ENCODE measurements at regions not wholly inside any gene's neighbourhood (a gene's known extent, or its start where the extent isn't known, plus 50 kb on each side); places are given as distances from the start of the nearest gene placed in this dataset.
"Not testable (repeated sequence)": the region's sequence is repeated elsewhere in the genome, so short reads cannot be mapped to it uniquely, and the experiment has no call there.

DNA sequence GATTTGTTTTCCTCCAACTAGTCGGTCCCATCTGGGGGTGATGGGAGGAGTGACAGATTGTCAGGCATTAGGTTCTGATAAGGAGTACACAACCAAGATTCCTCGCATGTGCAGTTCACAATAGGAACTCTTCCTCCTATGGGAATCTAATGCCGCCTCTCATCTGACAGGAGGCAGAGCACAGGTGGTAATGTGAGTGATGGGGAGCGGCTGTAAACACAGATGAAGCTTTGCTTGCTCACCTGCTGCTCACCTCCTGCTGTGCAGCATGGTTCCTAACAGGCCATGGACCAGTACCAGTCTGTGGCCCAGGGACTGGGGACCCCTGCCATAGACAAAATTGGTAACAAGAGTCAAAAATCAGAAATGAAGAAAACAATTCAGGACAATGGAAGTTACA lies 173.3 kb upstream of the HMHB1 start:
- no peak for DNase-seq (ENCODE audit: low spot score in 2 of 2)
- H3K4me3 ChIP-seq = no peak overlapping the region
- in situ Hi-C loops (cut with MboI; ENCODE audit: low sequenced_read_pairs) = no loop called here
- H3K36me3 ChIP-seq (replicated peaks) = no peaks in the 10 kb centered on the region
- H3K27me3 ChIP-seq (ENCODE audit: low read depth) = no peaks in the 10 kb centered on the region
- H3K4me1 ChIP-seq = no peaks in the 10 kb centered on the region
- no peaks in the 10 kb centered on the region for H3K9me3 ChIP-seq

DNA sequence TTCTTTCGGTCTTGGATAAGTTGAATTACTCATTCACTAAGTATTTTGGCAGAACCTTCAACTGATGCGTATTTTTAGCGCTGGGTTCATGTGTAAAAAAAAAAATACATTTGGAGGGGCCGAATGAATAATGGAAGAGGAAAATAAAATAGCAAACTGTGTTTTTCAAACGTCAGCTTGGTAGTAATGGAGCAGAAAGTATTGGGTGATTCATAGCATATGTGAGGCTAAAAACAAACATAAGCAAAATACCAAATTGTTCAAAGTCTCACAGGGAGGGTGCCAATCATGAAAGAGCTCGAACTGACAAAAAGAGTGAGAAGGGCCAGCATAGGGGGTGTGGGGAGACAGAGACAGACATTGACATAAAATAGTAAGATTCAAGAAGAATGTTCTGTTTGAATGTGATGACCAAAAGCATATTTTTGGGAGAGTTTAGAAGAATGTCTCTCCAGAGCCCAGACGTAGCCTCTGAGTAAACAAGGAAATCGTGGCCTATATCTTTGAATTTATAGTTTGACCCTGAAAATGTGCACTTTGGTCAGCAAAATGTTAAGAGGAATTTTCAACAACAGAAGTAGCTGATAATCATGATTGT lies 174.9 kb upstream of the HMHB1 start:
- in situ Hi-C loops (cut with MboI; ENCODE audit: low sequenced_read_pairs) = no loop called here
- Histone ChIP-seq H3K27me3 (ENCODE audit: low read depth) (no peaks in the 10 kb centered on the region), H3K4me3 (no peak overlapping the region), H3K9me3 (no peaks in the 10 kb centered on the region), H3K36me3 (replicated peaks) (no peaks in the 10 kb centered on the region), H3K4me1 (no peaks in the 10 kb centered on the region)
- DNase-seq (ENCODE audit: low spot score in 2 of 2) = no peak

DNA sequence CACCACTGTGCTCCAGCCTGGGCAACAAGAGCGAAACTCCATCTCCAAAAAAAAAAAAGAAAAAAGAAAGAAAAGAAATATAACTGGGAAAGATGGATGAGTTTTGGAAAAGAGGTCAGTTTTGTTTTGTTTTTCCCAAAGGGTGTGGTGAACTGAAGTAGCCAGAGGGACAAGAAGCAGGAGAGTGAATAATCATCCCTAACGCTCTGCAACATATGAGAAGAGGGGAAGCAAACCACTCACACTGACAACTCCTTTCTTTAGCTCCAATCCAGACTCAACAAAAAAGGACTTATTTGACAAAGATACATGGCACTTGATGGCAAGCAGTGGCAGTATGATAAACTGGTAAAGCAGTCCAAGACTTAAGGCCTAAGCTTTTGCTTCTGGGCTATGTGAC lies 176.1 kb upstream of the HMHB1 start:
- in situ Hi-C loops (cut with MboI; ENCODE audit: low sequenced_read_pairs) = no loop called here
- no peaks in the 10 kb centered on the region for H3K9me3 ChIP-seq
- DNase-seq (ENCODE audit: low spot score in 2 of 2) = no peak
- no peaks in the 10 kb centered on the region for H3K4me1 ChIP-seq
- H3K27me3 ChIP-seq (ENCODE audit: low read depth) = no peaks in the 10 kb centered on the region
- no peaks in the 10 kb centered on the region for H3K36me3 ChIP-seq (replicated peaks)
- H3K4me3 ChIP-seq = no peak overlapping the region

DNA sequence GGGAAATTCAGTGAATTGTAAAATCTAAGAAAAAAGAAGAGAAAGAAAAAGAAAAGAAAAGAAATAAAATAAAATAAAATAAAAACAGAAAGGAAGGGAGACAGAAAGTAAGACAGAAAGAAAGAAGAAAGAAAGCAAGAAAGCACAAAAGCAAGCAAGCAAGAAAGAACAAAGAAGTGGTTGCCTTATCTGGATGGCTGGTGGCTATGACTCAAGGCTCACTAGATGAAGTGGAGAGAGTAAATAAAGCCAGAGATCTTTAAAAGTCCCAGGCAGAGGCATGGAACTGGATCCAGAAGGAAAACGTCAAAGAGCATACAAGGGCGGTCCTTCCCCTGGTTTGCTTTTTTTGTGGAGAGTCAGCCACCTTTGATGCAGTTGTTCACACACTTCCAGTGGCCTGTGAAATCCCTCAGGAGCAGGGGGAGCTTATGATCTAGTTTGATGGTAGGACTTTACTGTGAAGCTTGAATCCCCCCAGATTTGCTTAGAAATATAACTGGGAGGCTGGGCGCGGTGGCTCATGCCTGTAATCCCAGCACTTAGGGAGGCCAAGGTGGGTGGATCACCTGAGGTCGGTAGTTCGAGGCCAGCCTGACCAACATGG lies 176.7 kb upstream of the HMHB1 start:
- Histone ChIP-seq H3K9me3 (no peaks in the 10 kb centered on the region), H3K4me3 (no peak overlapping the region), H3K4me1 (no peaks in the 10 kb centered on the region), H3K27me3 (ENCODE audit: low read depth) (no peaks in the 10 kb centered on the region), H3K36me3 (replicated peaks) (no peaks in the 10 kb centered on the region)
- no peak for DNase-seq (ENCODE audit: low spot score in 2 of 2)
- in situ Hi-C loops (cut with MboI; ENCODE audit: low sequenced_read_pairs) = no loop called here

DNA sequence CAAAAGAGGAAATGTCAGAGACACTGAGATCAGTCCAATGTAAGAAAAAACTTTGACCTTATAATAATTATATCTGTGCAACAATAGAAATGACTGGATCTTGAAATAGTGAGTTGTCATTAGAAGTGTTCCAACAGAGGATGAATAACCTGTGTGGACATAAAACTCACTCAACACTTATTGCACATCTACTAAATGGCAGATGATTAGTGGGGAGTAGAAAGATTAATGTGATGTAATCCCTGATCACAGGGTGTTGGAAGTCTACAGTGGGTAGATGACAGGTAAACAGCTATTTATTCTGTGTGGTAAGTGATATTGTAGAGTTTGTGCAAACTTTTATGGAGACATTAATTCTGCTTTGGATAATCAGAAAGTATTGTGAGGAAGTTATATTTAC lies 177.3 kb upstream of the HMHB1 start:
- H3K4me1 ChIP-seq = no peaks in the 10 kb centered on the region
- no peak overlapping the region for H3K4me3 ChIP-seq
- no peaks in the 10 kb centered on the region for H3K27me3 ChIP-seq (ENCODE audit: low read depth)
- no peaks in the 10 kb centered on the region for H3K9me3 ChIP-seq
- H3K36me3 ChIP-seq (replicated peaks) = no peaks in the 10 kb centered on the region
- in situ Hi-C loops (cut with MboI; ENCODE audit: low sequenced_read_pairs) = no loop called here
- DNase-seq (ENCODE audit: low spot score in 2 of 2) = no peak

DNA sequence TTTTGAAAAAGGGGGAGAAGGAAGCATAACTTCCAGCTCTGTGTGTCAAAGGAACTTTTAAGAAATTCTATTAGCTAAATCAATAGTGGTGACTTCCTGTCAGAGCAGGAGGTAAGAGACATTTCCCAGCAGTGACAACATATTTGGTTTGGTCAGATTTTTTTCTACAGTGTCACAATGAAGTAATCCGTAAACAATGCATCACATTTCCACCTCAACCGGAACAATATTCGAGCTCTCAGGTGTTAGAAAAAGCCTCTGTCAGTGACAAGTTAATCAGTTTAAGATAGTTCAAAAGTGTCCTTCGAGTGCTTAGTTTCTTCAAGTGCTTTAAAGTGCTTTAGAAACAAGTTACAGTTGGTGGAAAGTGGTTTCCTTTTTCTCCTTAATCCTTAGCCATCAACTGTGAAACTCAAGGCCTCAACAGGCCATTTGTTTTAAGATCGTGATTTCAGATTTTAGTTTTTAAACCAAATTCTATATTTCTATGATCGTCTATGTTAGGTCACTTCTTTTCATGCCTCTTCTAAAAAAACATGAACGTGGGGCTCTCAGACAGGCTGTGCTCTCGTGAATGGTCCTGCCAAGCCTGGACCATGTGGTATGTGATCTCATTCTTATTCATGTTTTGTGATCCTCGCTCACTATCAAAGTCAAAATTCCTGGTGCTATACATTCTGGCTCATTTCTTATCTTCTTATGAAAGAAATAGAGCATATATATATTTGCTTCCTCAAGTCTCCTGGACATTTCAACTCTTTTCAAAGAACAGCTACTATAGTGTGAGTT lies 181.9 kb upstream of the HMHB1 start:
- Histone ChIP-seq H3K9me3 (no peaks in the 10 kb centered on the region), H3K4me3 (no peak overlapping the region), H3K4me1 (no peaks in the 10 kb centered on the region), H3K27me3 (ENCODE audit: low read depth) (no peaks in the 10 kb centered on the region), H3K36me3 (replicated peaks) (no peaks in the 10 kb centered on the region)
- DNase-seq (ENCODE audit: low spot score in 2 of 2) = no peak
- in situ Hi-C loops (cut with MboI; ENCODE audit: low sequenced_read_pairs) = no loop called here

DNA sequence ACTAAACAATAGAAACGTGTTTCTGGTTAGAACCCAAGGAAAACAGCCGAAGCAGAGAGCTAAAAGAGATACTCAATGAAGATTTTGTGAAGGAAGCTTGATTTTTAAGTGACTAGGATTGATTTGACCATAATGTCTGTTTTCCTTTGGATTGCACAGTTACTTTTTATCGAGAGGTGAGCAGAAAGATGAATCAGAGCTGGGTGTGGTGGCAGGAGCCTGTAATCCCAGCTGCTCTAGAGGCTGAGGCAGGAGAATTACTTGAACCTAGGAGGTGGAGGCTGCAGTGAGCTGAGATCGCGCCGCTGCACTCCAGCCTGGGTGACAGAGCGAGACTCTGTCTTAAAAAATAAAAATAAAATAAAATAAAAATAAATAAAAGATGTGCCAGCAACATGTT lies 186.9 kb upstream of the HMHB1 start:
- H3K4me3 ChIP-seq; H3K36me3 ChIP-seq (replicated peaks); H3K27me3 ChIP-seq (ENCODE audit: low read depth); H3K4me1 ChIP-seq; DNase-seq (ENCODE audit: low spot score in 2 of 2); H3K9me3 ChIP-seq; in situ Hi-C loops (cut with MboI; ENCODE audit: low sequenced_read_pairs): not testable (repeated sequence)

DNA sequence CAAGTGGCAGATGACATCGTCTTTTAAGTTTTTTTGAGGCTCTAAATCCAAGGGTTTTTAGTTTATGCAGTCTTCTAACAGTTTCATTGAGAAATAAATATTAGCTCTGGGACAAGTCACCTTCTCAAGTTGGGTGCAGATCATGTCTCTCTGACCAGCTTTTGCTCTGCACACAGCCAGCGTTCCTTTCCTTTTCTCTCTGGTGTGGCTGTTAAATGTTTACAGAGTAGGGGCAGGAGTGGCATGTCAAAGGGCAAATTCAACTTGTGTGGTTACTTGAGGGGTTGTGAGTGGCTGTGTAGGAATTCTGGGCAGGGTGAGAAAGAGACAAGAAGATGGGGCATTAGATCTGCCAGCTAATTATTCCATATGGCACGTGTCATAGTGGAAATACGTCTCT lies 187.5 kb upstream of the HMHB1 start:
- no peaks in the 10 kb centered on the region for H3K9me3 ChIP-seq
- no peaks in the 10 kb centered on the region for H3K36me3 ChIP-seq (replicated peaks)
- DNase-seq (ENCODE audit: low spot score in 2 of 2) = no peak
- in situ Hi-C loops (cut with MboI; ENCODE audit: low sequenced_read_pairs) = no loop called here
- H3K4me1 ChIP-seq = no peaks in the 10 kb centered on the region
- H3K4me3 ChIP-seq = no peak overlapping the region
- H3K27me3 ChIP-seq (ENCODE audit: low read depth) = no peaks in the 10 kb centered on the region

DNA sequence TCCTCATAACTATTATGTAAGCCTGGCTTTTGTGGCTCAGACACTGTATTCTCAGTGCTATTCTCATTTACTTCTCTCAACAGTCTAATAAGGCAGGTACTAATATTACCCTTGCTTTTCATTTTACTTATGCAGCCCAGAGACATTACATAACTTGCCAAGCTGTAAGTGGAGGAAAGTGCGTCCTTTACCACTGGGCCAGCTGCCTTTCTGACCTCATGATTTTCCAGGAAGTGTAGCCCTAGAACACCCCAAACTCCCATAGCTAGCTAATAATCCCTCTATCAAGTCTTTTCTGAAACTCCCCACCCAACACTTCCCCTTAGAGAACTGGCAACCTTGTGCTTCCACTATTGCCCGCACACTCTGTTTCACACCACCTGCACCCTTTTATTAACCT lies 192.9 kb upstream of the HMHB1 start:
- Histone ChIP-seq H3K27me3 (ENCODE audit: low read depth) (no peaks in the 10 kb centered on the region), H3K9me3 (no peaks in the 10 kb centered on the region), H3K4me3 (no peak overlapping the region), H3K36me3 (replicated peaks) (no peaks in the 10 kb centered on the region), H3K4me1 (no peaks in the 10 kb centered on the region)
- in situ Hi-C loops (cut with MboI; ENCODE audit: low sequenced_read_pairs) = no loop called here
- no peak for DNase-seq (ENCODE audit: low spot score in 2 of 2)

DNA sequence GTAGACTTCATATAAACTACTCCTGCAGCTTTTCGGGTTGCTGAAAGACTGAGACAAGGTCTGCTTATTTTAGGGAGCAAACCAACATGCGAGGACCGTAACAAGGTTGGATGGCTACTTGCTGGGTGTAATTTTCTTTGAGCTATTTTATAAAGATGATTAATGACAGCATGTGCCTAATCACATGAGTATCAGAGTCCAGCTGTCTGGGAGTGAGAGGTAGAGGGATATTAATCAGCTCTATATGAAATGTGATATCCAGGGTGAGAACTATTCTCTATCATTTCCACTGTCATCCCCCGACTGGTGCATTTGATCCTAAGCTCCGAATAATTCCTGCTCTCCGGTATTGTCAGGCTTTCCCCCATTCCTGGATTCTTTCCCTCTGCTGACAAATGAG lies 193.8 kb upstream of the HMHB1 start:
- no peaks in the 10 kb centered on the region for H3K36me3 ChIP-seq (replicated peaks)
- DNase-seq (ENCODE audit: low spot score in 2 of 2) = no peak
- no peaks in the 10 kb centered on the region for H3K4me1 ChIP-seq
- H3K9me3 ChIP-seq = no peaks in the 10 kb centered on the region
- H3K4me3 ChIP-seq = no peak overlapping the region
- no peaks in the 10 kb centered on the region for H3K27me3 ChIP-seq (ENCODE audit: low read depth)
- in situ Hi-C loops (cut with MboI; ENCODE audit: low sequenced_read_pairs) = no loop called here

DNA sequence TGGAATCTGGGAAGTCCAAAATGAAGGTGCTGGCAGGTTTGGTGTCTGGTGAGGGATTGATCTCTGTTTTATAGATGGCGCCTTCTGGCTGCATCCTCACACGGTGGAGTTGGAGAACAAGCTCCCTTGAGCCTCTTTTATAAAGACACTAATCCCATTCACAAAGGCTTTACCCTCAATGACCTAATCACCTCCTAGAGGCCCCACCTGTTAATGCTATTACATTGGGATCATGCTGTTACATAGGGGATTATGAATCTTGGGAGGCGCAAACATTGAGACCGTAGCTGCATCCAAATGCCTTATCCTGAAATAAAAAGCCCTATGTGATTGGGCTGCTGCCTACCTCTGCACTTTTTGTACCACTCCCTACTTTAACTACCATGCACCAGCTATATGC lies 197.1 kb upstream of the HMHB1 start:
- Histone ChIP-seq H3K4me1 (peaks cover 2% of the 10 kb centered on the region; the same call in 1 of the 2 replicates), H3K36me3 (replicated peaks) (no peaks in the 10 kb centered on the region), H3K27me3 (ENCODE audit: low read depth) (no peaks in the 10 kb centered on the region), H3K9me3 (no peaks in the 10 kb centered on the region), H3K4me3 (no peak overlapping the region)
- in situ Hi-C loops (cut with MboI; ENCODE audit: low sequenced_read_pairs) = no loop called here
- DNase-seq (ENCODE audit: low spot score in 2 of 2) = no peak

DNA sequence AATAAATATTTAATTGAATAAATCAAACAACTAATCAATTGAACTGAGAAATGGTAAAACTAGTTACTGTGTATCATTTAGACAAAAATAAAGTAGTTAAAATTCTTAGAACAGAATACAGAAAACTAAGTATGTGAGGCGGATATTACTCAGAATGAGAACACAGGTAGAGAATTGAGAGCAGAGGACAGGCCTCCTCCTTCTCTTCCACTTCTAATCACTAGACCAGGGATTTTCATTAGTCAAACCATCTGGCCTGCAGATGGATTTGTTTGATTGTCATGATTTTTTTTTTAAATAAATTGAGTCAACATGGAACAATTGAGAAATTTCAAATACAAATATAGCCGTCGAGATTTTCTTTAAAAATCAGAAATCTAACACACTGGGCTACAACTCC lies 198.6 kb upstream of the HMHB1 start:
- Histone ChIP-seq H3K9me3 (no peaks in the 10 kb centered on the region), H3K36me3 (replicated peaks) (no peaks in the 10 kb centered on the region), H3K27me3 (ENCODE audit: low read depth) (no peaks in the 10 kb centered on the region), H3K4me3 (no peak overlapping the region), H3K4me1 (peaks cover 2% of the 10 kb centered on the region; the same call in 1 of the 2 replicates)
- in situ Hi-C loops (cut with MboI; ENCODE audit: low sequenced_read_pairs) = no loop called here
- DNase-seq (ENCODE audit: low spot score in 2 of 2) = no peak

DNA sequence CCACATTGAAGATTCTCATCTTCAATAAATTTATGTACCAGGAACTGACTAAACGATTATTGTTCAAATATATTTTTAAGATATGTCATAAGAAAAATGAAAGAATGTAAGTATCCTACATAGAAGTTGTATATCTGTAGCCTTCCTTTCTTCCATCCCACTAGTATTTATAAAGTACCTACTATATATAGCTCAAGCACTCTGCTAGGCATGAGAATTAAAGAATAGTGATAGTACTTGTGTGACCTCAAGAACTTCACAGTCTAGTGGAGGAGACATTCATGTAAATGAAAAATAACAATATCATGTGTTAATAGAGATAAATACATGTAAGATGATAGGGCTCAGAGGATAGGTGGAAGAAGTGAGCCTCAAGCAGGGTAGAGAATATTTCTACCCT lies 201.0 kb upstream of the HMHB1 start:
- Histone ChIP-seq H3K9me3 (no peaks in the 10 kb centered on the region), H3K36me3 (replicated peaks) (no peaks in the 10 kb centered on the region), H3K4me1 (peaks cover 2% of the 10 kb centered on the region; the same call in 1 of the 2 replicates), H3K27me3 (ENCODE audit: low read depth) (no peaks in the 10 kb centered on the region), H3K4me3 (no peak overlapping the region)
- no peak for DNase-seq (ENCODE audit: low spot score in 2 of 2)
- in situ Hi-C loops (cut with MboI; ENCODE audit: low sequenced_read_pairs) = no loop called here

DNA sequence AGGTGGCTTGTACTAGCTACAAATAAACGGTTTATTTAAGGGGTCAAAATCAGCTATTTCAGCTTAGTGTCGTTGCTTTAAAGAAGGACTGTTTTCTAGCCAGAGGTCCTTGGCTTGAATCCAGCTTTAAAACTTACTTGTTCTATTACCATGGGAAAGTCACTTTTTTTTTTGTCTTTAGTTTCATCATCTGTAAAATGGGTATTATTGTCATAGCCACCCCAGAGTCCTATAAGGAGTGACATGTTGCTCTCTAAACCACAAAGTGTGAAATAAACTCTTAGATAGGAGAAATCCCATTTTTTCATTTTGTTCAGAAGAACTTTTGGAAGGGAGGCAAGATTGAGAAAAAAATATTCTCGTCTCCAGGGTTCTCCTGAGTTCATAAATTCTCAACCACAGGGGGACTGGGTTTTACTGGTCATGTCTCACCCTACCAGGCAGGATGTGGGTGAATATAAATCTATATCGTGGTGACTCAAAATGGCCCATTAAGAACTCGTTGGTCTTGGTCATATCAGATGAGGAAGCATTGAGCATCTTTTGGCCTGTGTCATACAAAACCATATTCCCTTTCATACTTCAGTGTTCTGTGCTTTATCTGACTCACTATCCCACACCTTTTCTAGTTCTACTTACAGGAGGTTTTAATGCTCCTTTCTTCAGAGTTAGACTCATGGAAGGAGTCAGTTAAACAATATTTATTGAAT lies 202.7 kb upstream of the NR3C1 start:
- Histone ChIP-seq H3K4me1 (no peaks in the 10 kb centered on the region), H3K36me3 (replicated peaks) (no peaks in the 10 kb centered on the region), H3K4me3 (no peak overlapping the region), H3K9me3 (no peaks in the 10 kb centered on the region), H3K27me3 (ENCODE audit: low read depth) (no peaks in the 10 kb centered on the region)
- in situ Hi-C loops (cut with MboI; ENCODE audit: low sequenced_read_pairs) = no loop called here
- DNase-seq (ENCODE audit: low spot score in 2 of 2) = no peak
